OCI-LY7 (cell line): ENCODE measurements at regions not wholly inside any gene's neighbourhood (a gene's known extent, or its start where the extent isn't known, plus 50 kb on each side); places are given as distances from the start of the nearest gene placed in this dataset.

Source experiments
- BruUV-seq: library from RNA; stranded (reverse); fragments of 400-500 nt; replicated peaks from 2 replicates; lab custom pipeline; 2021; lab: Mats Ljungman, UMichigan
- CTCF ChIA-PET: fragments of 300-600 bp; sonication (Branson Sonifier 250); formaldehyde crosslinking; loops from one replicate; lab custom pipeline; 2022; ENCODE audit warnings: antibody characterized with exemption; ENCODE audit not compliant: unreplicated experiment; lab: Charles Lee
- POLR2A ChIA-PET: fragments of 300-600 bp; sonication (Branson Sonifier 250); formaldehyde crosslinking; loops from one replicate; lab custom pipeline; 2022; ENCODE audit warnings: antibody characterized with exemption; lab: Charles Lee
- DNase-seq: peaks from one replicate; pipeline ENCODE4 v3.0.0-alpha.2; 2015; ENCODE audit warnings: low spot score
- H2AFZ ChIP-seq: fragments of 200-600 bp; sonication (generic), shearing (Covaris generic); 2 replicates; pipeline ENCODE4 v1.6.1; 2014; ENCODE audit warnings: mild to moderate bottlenecking, antibody characterized with exemption, low read length, moderate library complexity
- H3K27ac ChIP-seq: fragments of 200-600 bp; sonication (generic); 2 replicates; pipeline ENCODE4 v1.5.1; 2014; ENCODE audit warnings: mixed run types, low read depth, mild to moderate bottlenecking, moderate library complexity, low read length, inconsistent platforms; ENCODE audit not compliant: poor library complexity, severe bottlenecking
- H3K36me3 ChIP-seq: fragments of 200-600 bp; sonication (generic); 2 replicates; pipeline ENCODE4 v1.6.1; 2014; ENCODE audit warnings: mild to moderate bottlenecking, antibody characterized with exemption, low read length, moderate library complexity, mixed read lengths; ENCODE audit not compliant: insufficient read depth
- H3K4me1 ChIP-seq: fragments of 200-600 bp; sonication (generic); 2 replicates; pipeline ENCODE4 v1.5.1; 2014; ENCODE audit warnings: mild to moderate bottlenecking, low read length; ENCODE audit not compliant: insufficient read depth, poor library complexity, severe bottlenecking
- H3K4me2 ChIP-seq: fragments of 200-600 bp; sonication (generic); 2 replicates; pipeline ENCODE4 v1.6.1; 2014; ENCODE audit warnings: mild to moderate bottlenecking, low read length
- H3K4me3 ChIP-seq: fragments of 200-600 bp; sonication (generic); 2 replicates; pipeline ENCODE4 v1.5.1; 2014; ENCODE audit warnings: mild to moderate bottlenecking, low read depth, low read length; ENCODE audit not compliant: poor library complexity, severe bottlenecking
- H3K79me2 ChIP-seq: fragments of 200-600 bp; sonication (generic); 2 replicates; pipeline ENCODE4 v1.6.1; 2016; ENCODE audit warnings: low read depth, mild to moderate bottlenecking, low read length, moderate library complexity, mixed read lengths; ENCODE audit not compliant: insufficient read depth
- H3K9me2 ChIP-seq: fragments of 200-600 bp; sonication (generic); 2 replicates; pipeline ENCODE4 v1.6.1; 2016; ENCODE audit warnings: mild to moderate bottlenecking, low read length, mixed read lengths; ENCODE audit not compliant: insufficient read depth
- H3K9me3 ChIP-seq: fragments of 200-600 bp; sonication (generic); 2 replicates; pipeline ENCODE4 v1.6.1; 2014; ENCODE audit warnings: mild to moderate bottlenecking, mixed run types, low read length, mixed read lengths
- H4K20me1 ChIP-seq: fragments of 200-600 bp; sonication (generic); 2 replicates; pipeline ENCODE4 v1.6.1; 2014; ENCODE audit warnings: mild to moderate bottlenecking, antibody characterized with exemption, low read length, moderate library complexity, mixed read lengths; ENCODE audit not compliant: insufficient read depth
- CTCF ChIP-seq: fragments of 200-600 bp; sonication (generic); conservative IDR thresholded peaks from 2 replicates; pipeline ENCODE4 v1.5.1; 2014; ENCODE audit warnings: mild to moderate bottlenecking, antibody characterized with exemption, low read length, moderate library complexity, mixed read lengths
- EZH2phosphoT487 ChIP-seq: fragments of 200-600 bp; sonication (generic); IDR thresholded peaks from 2 replicates; pipeline ENCODE4 v1.6.1; 2018; ENCODE audit warnings: low read depth, borderline replicate concordance, mild to moderate bottlenecking, mixed run types, antibody characterized with exemption, low read length, moderate library complexity, mixed read lengths
- intact Hi-C: fragments of 100-400 bp; cut with micrococcal nuclease; formaldehyde crosslinking; loops from one replicate; pipeline ENCODE4 v1.10.0; 2022; ENCODE audit not compliant: unreplicated experiment

DNA sequence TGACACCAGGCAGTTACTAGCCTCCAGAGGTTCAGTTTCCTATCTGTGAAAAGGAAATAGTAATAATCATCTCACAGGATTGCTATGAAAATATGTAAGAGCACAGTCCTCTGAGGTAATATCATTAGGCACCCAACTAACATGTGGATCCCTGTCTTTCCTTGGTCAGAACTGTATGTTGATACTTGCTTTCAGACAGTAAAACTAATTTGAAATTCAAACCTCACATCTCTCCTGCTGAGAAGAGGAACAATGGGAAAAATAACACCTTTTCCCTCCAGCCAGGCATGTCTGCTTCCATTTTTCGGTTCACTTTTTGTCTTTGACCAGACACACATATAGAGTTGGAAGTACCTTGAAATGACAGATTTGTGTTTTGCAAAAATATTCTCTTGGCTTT lies 262.7 kb downstream of the IL15 start:
- no peak for DNase-seq
- Histone ChIP-seq H3K27ac (no peak overlapping the region), H3K9me2 (no peaks in the 10 kb centered on the region), H3K4me1 (no peaks in the 10 kb centered on the region), H2AFZ (no peak overlapping the region), H3K36me3 (no peaks in the 10 kb centered on the region), H3K4me3 (no peak overlapping the region), H4K20me1 (no peaks in the 10 kb centered on the region), H3K4me2 (no peak overlapping the region), H3K79me2 (no peaks in the 10 kb centered on the region), H3K9me3 (no peaks in the 10 kb centered on the region)
- ChIA-PET POLR2A (interaction anchor here (1.7 kb wide), 1 partner anchor 9 kb away, joined by 6 read pairs; no protein-coding TSS in a partner anchor), CTCF (no interaction called here)
- intact Hi-C loops = no loop called here
- TF ChIP-seq EZH2phosphoT487 = no peak
- TF ChIP-seq CTCF = no peak
- no TSS peak for BruUV-seq

DNA sequence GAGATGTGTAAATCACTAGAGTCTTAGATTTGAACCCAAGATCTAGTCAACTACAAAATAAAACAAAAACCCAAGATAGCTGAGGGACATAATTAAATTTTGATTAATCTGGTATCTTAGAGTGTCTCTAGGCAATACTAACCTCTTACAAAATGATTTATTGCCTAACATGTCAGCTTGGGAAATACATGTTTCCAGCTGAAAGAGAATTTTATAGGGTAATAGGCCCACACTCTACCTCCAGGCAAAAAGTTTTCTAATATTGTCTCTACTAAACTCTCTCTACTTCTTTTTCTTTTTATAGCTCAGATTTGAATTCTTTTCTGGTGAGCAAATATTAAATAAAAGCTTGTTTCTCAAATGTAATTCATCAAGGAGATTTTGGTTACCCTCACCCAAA lies 263.2 kb downstream of the IL15 start:
- BruUV-seq = no TSS peak

More for the DNA sequence above, 263.2 kb downstream of the IL15 start:
- no peak overlapping the region for H3K27ac ChIP-seq
- H3K4me3 ChIP-seq = no peak overlapping the region
- H3K36me3 ChIP-seq = no peaks in the 10 kb centered on the region
- H3K79me2 ChIP-seq = no peaks in the 10 kb centered on the region
- H3K9me2 ChIP-seq = no peaks in the 10 kb centered on the region
- TF ChIP-seq CTCF (no peak), EZH2phosphoT487 (no peak)
- intact Hi-C loops = no loop called here
- H2AFZ ChIP-seq = no peak overlapping the region
- DNase-seq = no peak
- no peaks in the 10 kb centered on the region for H3K4me1 ChIP-seq
- H3K9me3 ChIP-seq = no peaks in the 10 kb centered on the region
- H3K4me2 ChIP-seq = no peak overlapping the region
- ChIA-PET CTCF (no interaction called here), POLR2A (interaction anchor here (1.7 kb wide), 1 partner anchor 9 kb away, joined by 6 read pairs; no protein-coding TSS in a partner anchor)
- no peaks in the 10 kb centered on the region for H4K20me1 ChIP-seq
